OCI-LY3 (cell line): ENCODE measurements at regions not wholly inside any gene's neighbourhood (a gene's known extent, or its start where the extent isn't known, plus 50 kb on each side); places are given as distances from the start of the nearest gene placed in this dataset.

ENCODE experiments used
- H2AFZ ChIP-seq: fragments of 200-600, 300-600 bp; shearing (Covaris generic); 2 replicates; pipeline ENCODE4 v1.6.0; 2014; ENCODE audit warnings: antibody characterized with exemption, low read depth, low read length
- H3K27ac ChIP-seq: fragments of 200-600, 300-600 bp; sonication (generic); 2 replicates; pipeline ENCODE4 v1.5.1; 2014; ENCODE audit warnings: mild to moderate bottlenecking, low read length, moderate library complexity, mixed read lengths
- H3K27me3 ChIP-seq: fragments of 200-600, 300-600 bp; sonication (generic); 2 replicates; pipeline ENCODE4 v1.6.1; 2014; ENCODE audit warnings: low read depth, low read length, mixed read lengths
- H3K36me3 ChIP-seq: fragments of 200-600, 300-600 bp; sonication (generic); replicated peaks from 2 replicates; pipeline ENCODE3; 2014; ENCODE audit warnings: low read depth, low read length, mixed read lengths
- H3K4me1 ChIP-seq: fragments of 300-600, 200-600 bp; sonication (generic); 2 replicates; pipeline ENCODE4 v1.6.1; 2014; ENCODE audit warnings: low read length, mixed read lengths
- H3K4me2 ChIP-seq: fragments of 200-600, 300-600 bp; sonication (generic); 2 replicates; pipeline ENCODE4 v1.6.1; 2014; ENCODE audit warnings: low read length, mixed read lengths
- H3K4me3 ChIP-seq: fragments of 300-600, 200-600 bp; sonication (generic); 2 replicates; pipeline ENCODE4 v1.5.1; 2014; ENCODE audit warnings: antibody characterized with exemption, mild to moderate bottlenecking, low read length, moderate library complexity
- H3K79me2 ChIP-seq: fragments of 300-600, 200-600 bp; shearing (Covaris generic); 2 replicates; pipeline ENCODE4 v1.6.1; 2014; ENCODE audit warnings: mild to moderate bottlenecking, low read length, mixed read lengths
- H3K9ac ChIP-seq: fragments of 300-600, 200-600 bp; shearing (Covaris generic); 2 replicates; pipeline ENCODE4 v1.6.0; 2014; ENCODE audit warnings: mild to moderate bottlenecking, low read length, moderate library complexity
- H3K9me3 ChIP-seq: fragments of 200-600, 300-600 bp; shearing (Covaris generic); 2 replicates; pipeline ENCODE4 v1.6.1; 2014; ENCODE audit warnings: low read length, mixed read lengths; ENCODE audit not compliant: insufficient read depth
- H4K20me1 ChIP-seq: fragments of 200-600, 300-600 bp; sonication (generic); 2 replicates; pipeline ENCODE4 v1.6.1; 2016; ENCODE audit warnings: low read length, mixed read lengths; ENCODE audit not compliant: insufficient read depth
- CTCF ChIP-seq: fragments of 200-600, 300-600 bp; sonication (generic); IDR thresholded peaks from 2 replicates; pipeline ENCODE4 v1.5.1; 2014; ENCODE audit warnings: antibody characterized with exemption, low read length, low read depth
- EZH2phosphoT487 ChIP-seq: fragments of 200-600 bp; shearing (Covaris generic); IDR thresholded peaks from 2 replicates; pipeline ENCODE4 v1.6.1; 2018; ENCODE audit warnings: antibody characterized with exemption, mixed run types, low read depth

GRCh38 chr16:55044201-55044975, 113.7 kb downstream of the IRX5 start:
- Histone ChIP-seq H3K36me3 (no peaks in the 10 kb centered on the region), H2AFZ (no peak overlapping the region), H3K79me2 (no peaks in the 10 kb centered on the region), H3K4me2 (no peak overlapping the region), H3K4me3 (no peak overlapping the region), H3K4me1 (no peaks in the 10 kb centered on the region), H3K27ac (no peak overlapping the region), H3K9me3 (no peaks in the 10 kb centered on the region), H4K20me1 (no peaks in the 10 kb centered on the region), H3K9ac (no peak overlapping the region), H3K27me3 (no peaks in the 10 kb centered on the region)
- TF ChIP-seq EZH2phosphoT487 (no peak), CTCF (no peak)

GRCh38 chr16:55045329-55045728, 114.7 kb downstream of the IRX5 start:
- H3K4me2 ChIP-seq, result no peak overlapping the region
- H4K20me1 ChIP-seq, result no peaks in the 10 kb centered on the region
- H3K79me2 ChIP-seq, result no peaks in the 10 kb centered on the region
- H3K9ac ChIP-seq, result no peak overlapping the region
- H3K4me3 ChIP-seq, result no peak overlapping the region
- no peaks in the 10 kb centered on the region for H3K27me3 ChIP-seq
- H3K9me3 ChIP-seq, result no peaks in the 10 kb centered on the region
- H3K36me3 ChIP-seq, result no peaks in the 10 kb centered on the region
- H3K4me1 ChIP-seq, result no peaks in the 10 kb centered on the region
- no peak for TF ChIP-seq EZH2phosphoT487
- no peak for TF ChIP-seq CTCF
- H3K27ac ChIP-seq, result no peak overlapping the region
- no peak overlapping the region for H2AFZ ChIP-seq

GRCh38 chr16:55045756-55046460, 115.2 kb downstream of the IRX5 start:
- Histone ChIP-seq H4K20me1 (no peaks in the 10 kb centered on the region), H3K27me3 (no peaks in the 10 kb centered on the region), H3K4me2 (no peak overlapping the region), H3K9ac (no peak overlapping the region), H3K27ac (no peak overlapping the region), H3K9me3 (no peaks in the 10 kb centered on the region), H3K79me2 (no peaks in the 10 kb centered on the region), H3K4me3 (no peak overlapping the region), H2AFZ (no peak overlapping the region), H3K36me3 (no peaks in the 10 kb centered on the region), H3K4me1 (no peaks in the 10 kb centered on the region)
- TF ChIP-seq CTCF (no peak), EZH2phosphoT487 (no peak)

- Histone ChIP-seq H3K4me3 (no peak overlapping the region), H2AFZ (no peak overlapping the region), H3K27me3 (no peaks in the 10 kb centered on the region), H3K9ac (no peak overlapping the region), H4K20me1 (no peaks in the 10 kb centered on the region), H3K36me3 (no peaks in the 10 kb centered on the region), H3K27ac (no peak overlapping the region), H3K4me1 (no peaks in the 10 kb centered on the region), H3K4me2 (no peak overlapping the region), H3K79me2 (no peaks in the 10 kb centered on the region), H3K9me3 (no peaks in the 10 kb centered on the region)
- TF ChIP-seq CTCF (no peak), EZH2phosphoT487 (no peak)
These were observed 115.8 kb downstream of the IRX5 start for GRCh38 chr16:55046513-55046912.
